A549 (cell line): ENCODE measurements at regions not wholly inside any gene's neighbourhood (a gene's known extent, or its start where the extent isn't known, plus 50 kb on each side); places are given as distances from the start of the nearest gene placed in this dataset.

Experiments
- ATAC-seq, 2 experiments: fragments of 200-7000 bp in 1 of 2; fragments of >200 bp in 1 of 2; cut with Nextera tagmentation in 1 of 2; cut with Tn5 transposase in 1 of 2; 3 replicates each; pipeline versions ENCODE4 v1.8.0 to v1.9.1; 2018 to 2020; ENCODE audit warnings: mild to moderate bottlenecking in 1 of 2, moderate library complexity in 1 of 2
- CTCF ChIA-PET: fragments of 300-600 bp; sonication (Branson Sonifier 250); formaldehyde crosslinking; extraction: SDS; loops from one replicate; lab custom pipeline; 2021; ENCODE audit warnings: antibody characterized with exemption, inconsistent platforms; lab: Yijun Ruan, JAX
- POLR2A ChIA-PET: fragments of 350-600 bp; formaldehyde crosslinking; extraction: SDS; loops from one replicate; lab custom pipeline; 2021; ENCODE audit warnings: antibody characterized with exemption, inconsistent platforms; lab: Yijun Ruan, JAX
- DNase-seq, 2 experiments: peaks; one replicate each; pipeline versions ENCODE4 v3.0.0 to v3.0.0-alpha.2; 2011 to 2016; ENCODE audit warnings: low read depth in 1 of 2, low spot score in 1 of 2
- FAIRE-seq: peaks from 2 replicates; lab custom pipeline; 2011; peaks lifted over from hg19 to GRCh38; lab: Jason Lieb, UNC
- H3K27ac ChIP-seq, 2 experiments: fragments of >200 bp; sonication (Bioruptor Twin); formaldehyde crosslinking; 3 replicates each; pipeline ENCODE4 v1.5.1; 2016 to 2017
- H3K4me1 ChIP-seq: fragments of >200 bp; sonication (Bioruptor Twin); formaldehyde crosslinking; 3 replicates; pipeline ENCODE4 v1.6.1; 2016
- H3K4me2 ChIP-seq: fragments of >200 bp; sonication (Bioruptor Twin); formaldehyde crosslinking; 3 replicates; pipeline ENCODE4 v1.6.1; 2016
- H3K4me3 ChIP-seq: fragments of >200 bp; sonication (Bioruptor Twin); formaldehyde crosslinking; 3 replicates; pipeline ENCODE4 v1.5.1; 2016
- H3K9me3 ChIP-seq: fragments of >200 bp; sonication (Bioruptor Twin); formaldehyde crosslinking; 3 replicates; pipeline ENCODE4 v1.6.1; 2016
- BHLHE40 ChIP-seq: IDR thresholded peaks from 2 replicates; pipeline ENCODE4 v1.6.1; 2012; ENCODE audit warnings: low read depth, low read length, inconsistent platforms
- CBX2 ChIP-seq: fragments of 200-600 bp; sonication (generic); IDR thresholded peaks from 2 replicates; pipeline ENCODE4 v1.6.1; 2016; ENCODE audit warnings: low read depth, mild to moderate bottlenecking, borderline replicate concordance
- CBX8 ChIP-seq: fragments of 200-600 bp; sonication (generic); IDR thresholded peaks from 2 replicates; pipeline ENCODE4 v1.6.1; 2016
- CEBPB ChIP-seq, 2 experiments: fragments of >200 bp in 1 of 2; sonication (Bioruptor Twin) in 1 of 2; formaldehyde crosslinking in 1 of 2; IDR thresholded peaks; 2 replicates each; pipeline ENCODE4 v1.6.1; 2012 to 2016
- CHD4 ChIP-seq: fragments of 200-600 bp; sonication (generic); IDR thresholded peaks from 2 replicates; pipeline ENCODE4 v1.6.1; 2016; ENCODE audit warnings: antibody characterized with exemption, mild to moderate bottlenecking, borderline replicate concordance
- CTCF ChIP-seq: fragments of >200 bp; sonication (Bioruptor Twin); formaldehyde crosslinking; IDR thresholded peaks from 3 replicates; pipeline ENCODE4 v1.5.1; 2016
- EHF ChIP-seq: fragments of 250-450 bp; sonication (Bioruptor Pico); IDR thresholded peaks from 2 replicates; pipeline ENCODE4 v1.5.0; 2020; ENCODE audit warnings: mild to moderate bottlenecking
- FOSB ChIP-seq: fragments of 250-450 bp; sonication (Bioruptor Pico); IDR thresholded peaks from 2 replicates; pipeline ENCODE4 v1.5.0; 2020; ENCODE audit warnings: mild to moderate bottlenecking, moderate library complexity
- FOSL2 ChIP-seq, 2 experiments: fragments of 450-650 bp in 1 of 2; fragments of >200 bp in 1 of 2; sonication (Bioruptor Twin) in 1 of 2; formaldehyde crosslinking; IDR thresholded peaks; 2 replicates each; pipeline versions ENCODE4 v1.5.0 to v1.6.1; 2016 to 2020; ENCODE audit warnings: mild to moderate bottlenecking in 1 of 2, moderate library complexity in 1 of 2
- HDAC2 ChIP-seq: fragments of 200-600 bp; sonication (generic); IDR thresholded peaks from 2 replicates; pipeline ENCODE4 v1.6.1; 2016
- HES2 ChIP-seq: fragments of >200 bp; sonication (Bioruptor Twin); formaldehyde crosslinking; IDR thresholded peaks from 2 replicates; pipeline ENCODE4 v1.6.1; 2016
- HEYL ChIP-seq: fragments of 250-450 bp; sonication (Bioruptor Pico); IDR thresholded peaks from 2 replicates; pipeline ENCODE4 v1.8.0; 2021; ENCODE audit warnings: mild to moderate bottlenecking, moderate library complexity
- JUN ChIP-seq, 2 experiments: fragments of >200 bp; sonication (Bioruptor Twin); formaldehyde crosslinking; IDR thresholded peaks; 2 replicates in 1 of 2; 3 replicates in 1 of 2; pipeline ENCODE4 v1.6.1; 2016 to 2017
- JUNB ChIP-seq: fragments of >200 bp; sonication (Bioruptor Twin); formaldehyde crosslinking; IDR thresholded peaks from 2 replicates; pipeline ENCODE4 v1.6.1; 2016
- MAFK ChIP-seq: fragments of 450-650 bp; IDR thresholded peaks from 2 replicates; pipeline ENCODE4 v1.6.1; 2014; ENCODE audit not compliant: partially characterized antibody
- POLR2A ChIP-seq: IDR thresholded peaks from 2 replicates; pipeline ENCODE4 v1.6.1; 2012; ENCODE audit warnings: mild to moderate bottlenecking, low read length
- REST ChIP-seq: fragments of 200-600 bp; sonication (generic); IDR thresholded peaks from 2 replicates; pipeline ENCODE4 v1.6.1; 2016; ENCODE audit warnings: antibody characterized with exemption, mild to moderate bottlenecking, moderate library complexity
- RFX5 ChIP-seq: fragments of 450-650 bp; IDR thresholded peaks from 2 replicates; pipeline ENCODE4 v1.7.1; 2014; ENCODE audit warnings: antibody characterized with exemption, mild to moderate bottlenecking, moderate library complexity
- RNF2 ChIP-seq: fragments of 200-600 bp; sonication (generic); IDR thresholded peaks from 2 replicates; pipeline ENCODE4 v1.6.1; 2016; ENCODE audit warnings: low read depth, mild to moderate bottlenecking, antibody characterized with exemption, moderate library complexity, borderline replicate concordance
- SMC3 ChIP-seq: fragments of >200 bp; sonication (Bioruptor Twin); formaldehyde crosslinking; IDR thresholded peaks from 3 replicates; pipeline ENCODE4 v1.6.1; 2018; ENCODE audit warnings: inconsistent platforms
- SREBF2 ChIP-seq: fragments of 450-650 bp; IDR thresholded peaks from 2 replicates; pipeline ENCODE4 v1.6.1; 2014; ENCODE audit warnings: mild to moderate bottlenecking, moderate library complexity
- TFCP2L1 ChIP-seq: fragments of 250-450 bp; sonication (Bioruptor Pico); IDR thresholded peaks from 2 replicates; pipeline ENCODE4 v1.5.0; 2021; ENCODE audit warnings: mild to moderate bottlenecking
- USF2 ChIP-seq: fragments of 450-650 bp; IDR thresholded peaks from 2 replicates; pipeline ENCODE4 v1.6.1; 2014; ENCODE audit warnings: antibody characterized with exemption
- ZC3H11A ChIP-seq: fragments of 450-650 bp; IDR thresholded peaks from 2 replicates; pipeline ENCODE4 v1.6.1; 2014; ENCODE audit warnings: antibody characterized with exemption, mild to moderate bottlenecking
- ZNF302 ChIP-seq: fragments of 250-450 bp; sonication (Bioruptor Pico); IDR thresholded peaks from 2 replicates; pipeline ENCODE4 v1.9.0; 2021; ENCODE audit warnings: inconsistent platforms, mild to moderate bottlenecking, moderate library complexity
- WGBS: methylation state at CpG from one replicate; pipeline ENCODE4 v1.1.6; 2017; ENCODE audit errors: missing lambda C conversion rate; 5-methylcytosine and 5-hydroxymethylcytosine counted together

GRCh38 chr5:105263515-105263914 is 1700.9 kb upstream of the NUDT12 start:
- ATAC-seq (no peak), FAIRE-seq (no peak), DNase-seq (no peak)
- Histone ChIP-seq H3K27ac (no peak overlapping the region), H3K4me3 (no peak overlapping the region), H3K4me2 (no peak overlapping the region), H3K9me3 (no peaks in the 10 kb centered on the region; the same call in 2 of the 3 replicates), H3K4me1 (no peaks in the 10 kb centered on the region)
- POLR2A ChIA-PET, result no interaction called here
- no peak for TF ChIP-seq POLR2A
- TF ChIP-seq CHD4, result no peak
- TF ChIP-seq SREBF2, result no peak
- TF ChIP-seq, all 56 proteins: peak for 0
- CTCF ChIA-PET, result no interaction called here
- 22% methylated on average over 1 of the region's 1 CpG for WGBS

GRCh38 chr5:105259581-105260217 is 1697.1 kb upstream of the NUDT12 start:
- ATAC-seq, result no peak
- H3K4me1 ChIP-seq, result no peaks in the 10 kb centered on the region
- H3K27ac ChIP-seq, result no peak overlapping the region
- WGBS, result 30% methylated on average over 5 of the region's 5 CpGs
- FAIRE-seq, result no peak
- no peaks in the 10 kb centered on the region for H3K9me3 ChIP-seq
- ChIA-PET CTCF (no interaction called here), POLR2A (no interaction called here)
- no peak for DNase-seq
- H3K4me3 ChIP-seq, result no peak overlapping the region
- no peak overlapping the region for H3K4me2 ChIP-seq
- TF ChIP-seq RFX5, result no peak
- TF ChIP-seq BHLHE40, result no peak
- no peak for TF ChIP-seq FOSL2 (IDR thresholded peaks at IDR 0.05)
- TF ChIP-seq FOSL2 (CRISPR knock-in tag; IDR thresholded peaks at IDR 0.05), result no peak
- no peak for TF ChIP-seq EHF (CRISPR knock-in tag)
- no peak for TF ChIP-seq JUN (IDR thresholded peaks at IDR 0.05)
- no peak for TF ChIP-seq TFCP2L1 (CRISPR knock-in tag)
- TF ChIP-seq HES2, result no peak
- TF ChIP-seq USF2, result no peak
- TF ChIP-seq FOSB (CRISPR knock-in tag), result no peak
- TF ChIP-seq ZNF302 (CRISPR knock-in tag), result no peak
- no peak for TF ChIP-seq CBX2
- no peak for TF ChIP-seq REST
- no peak for TF ChIP-seq SMC3
- no peak for TF ChIP-seq RNF2
- TF ChIP-seq CBX8, result no peak
- TF ChIP-seq ZC3H11A, result no peak
- no peak for TF ChIP-seq JUNB

- POLR2A ChIA-PET, result no interaction called here
- CTCF ChIA-PET, result no interaction called here
These were observed 1676.0 kb upstream of the NUDT12 start for GRCh38 chr5:105238561-105238960.

More at GRCh38 chr5:105238561-105238960, 1676.0 kb upstream of the NUDT12 start:
- H3K9me3 ChIP-seq, result no peaks in the 10 kb centered on the region
- WGBS, result 24% methylated on average over 3 of the region's 3 CpGs
- H3K4me1 ChIP-seq, result no peaks in the 10 kb centered on the region
- no peak overlapping the region for H3K4me3 ChIP-seq
- no peak overlapping the region for H3K27ac ChIP-seq
- FAIRE-seq (no peak), DNase-seq (no peak), ATAC-seq (no peak)
- H3K4me2 ChIP-seq, result no peak overlapping the region
- TF ChIP-seq HDAC2 (no peak), CEBPB (IDR thresholded peaks at IDR 0.05) (no peak), MAFK (peak; percentile 84), HEYL (CRISPR knock-in tag) (no peak), CTCF (no peak), SMC3 (no peak)
